Stimulated activated CD4-positive, alpha-beta T cell treated with anti-CD3 and anti-CD28 coated beads, Interleukin-4, amount 100 ng/mL, for 48 hours (primary cell): ENCODE measurements at regions not wholly inside any gene's neighbourhood (a gene's known extent, or its start where the extent isn't known, plus 50 kb on each side); places are given as distances from the start of the nearest gene placed in this dataset.
"Not testable (repeated sequence)": the region's sequence is repeated elsewhere in the genome, so short reads cannot be mapped to it uniquely, and the experiment has no call there.

Source experiments
- DNase-seq, 2 donors: peaks; one replicate each; pipeline ENCODE4 v3.0.0-alpha.2; 2020; ENCODE audit warnings: low read depth in 2 of 2

DNA sequence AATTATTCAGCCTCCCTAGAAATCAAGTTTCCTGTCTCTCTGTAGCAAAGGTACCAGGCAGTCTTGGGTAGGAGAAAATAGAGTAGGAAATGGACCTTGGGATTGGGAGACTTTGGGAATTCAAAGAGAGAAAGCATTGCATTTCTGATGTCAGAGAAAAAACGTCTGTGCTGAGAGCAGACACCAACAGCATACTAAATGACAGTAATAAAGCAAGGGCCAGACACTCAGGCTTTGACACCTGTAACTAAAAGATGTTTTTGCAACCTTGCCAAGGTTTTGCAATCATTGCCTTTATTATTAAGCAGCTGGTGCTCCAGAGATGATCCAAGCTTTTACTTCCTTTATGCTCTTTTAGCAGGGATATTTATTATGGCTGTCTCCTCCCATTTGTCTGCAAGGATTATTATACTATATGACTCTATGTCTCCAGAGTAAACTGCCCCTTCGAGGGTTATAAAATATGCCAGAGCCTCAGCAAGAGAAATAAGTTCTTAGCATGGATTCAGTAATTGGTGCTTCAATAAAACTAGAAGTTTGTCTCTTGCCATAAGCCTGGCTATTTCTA lies 85.2 kb upstream of the GRAMD1B start:
- DNase-seq: no peak

DNA sequence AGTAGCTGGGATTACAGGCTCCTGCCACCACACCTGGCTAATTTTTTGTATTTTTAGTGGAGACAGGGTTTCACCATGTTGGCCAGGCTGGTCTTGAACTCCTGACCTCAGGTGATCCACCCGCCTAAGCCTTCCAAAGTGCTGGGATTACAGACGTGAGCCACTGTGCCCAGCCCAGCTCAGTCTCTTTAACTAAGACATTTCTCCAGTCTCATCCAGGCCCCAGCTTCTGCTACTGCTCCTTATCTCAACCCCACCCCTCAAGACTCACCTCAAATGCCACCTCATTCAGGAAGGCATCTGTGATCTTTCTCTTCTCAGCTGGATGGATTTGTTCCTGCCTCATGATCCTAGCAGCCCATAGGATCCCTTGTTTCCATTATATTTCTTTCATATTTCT lies 85.9 kb upstream of the GRAMD1B start:
- DNase-seq: not testable (repeated sequence)

DNA sequence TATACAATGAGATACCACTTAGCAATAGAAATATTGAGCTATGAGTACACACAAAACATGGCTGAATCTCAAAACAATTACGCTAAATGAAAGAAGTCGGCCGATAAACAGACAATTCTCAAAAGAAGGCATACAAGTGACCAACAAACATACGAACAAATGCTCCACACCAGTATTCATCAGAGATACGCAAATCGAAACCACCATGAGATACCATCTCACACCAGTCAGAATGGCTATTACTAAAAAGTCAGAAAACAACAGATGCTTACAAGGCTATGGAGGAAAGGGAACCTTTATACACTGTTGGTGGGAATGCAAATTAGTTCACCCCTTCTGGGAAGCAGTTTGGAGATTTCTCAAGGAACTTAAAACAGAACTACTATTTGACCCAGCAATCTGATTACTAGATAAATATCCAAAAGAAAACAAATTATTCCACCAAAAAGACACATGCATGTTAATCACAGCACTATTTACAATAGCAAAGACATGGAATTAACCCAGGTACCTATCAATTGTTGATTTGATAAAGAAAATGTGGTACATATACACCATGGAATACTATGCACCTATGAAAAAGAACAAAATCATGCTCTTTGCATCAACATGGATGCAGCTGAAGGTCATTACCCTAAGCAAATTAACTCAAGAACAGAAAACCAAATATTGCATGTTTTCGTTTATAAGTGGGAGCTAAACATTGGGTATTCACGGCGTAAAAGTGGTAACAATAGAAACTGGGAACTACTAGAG lies 90.9 kb upstream of the GRAMD1B start:
- no peak for DNase-seq

DNA sequence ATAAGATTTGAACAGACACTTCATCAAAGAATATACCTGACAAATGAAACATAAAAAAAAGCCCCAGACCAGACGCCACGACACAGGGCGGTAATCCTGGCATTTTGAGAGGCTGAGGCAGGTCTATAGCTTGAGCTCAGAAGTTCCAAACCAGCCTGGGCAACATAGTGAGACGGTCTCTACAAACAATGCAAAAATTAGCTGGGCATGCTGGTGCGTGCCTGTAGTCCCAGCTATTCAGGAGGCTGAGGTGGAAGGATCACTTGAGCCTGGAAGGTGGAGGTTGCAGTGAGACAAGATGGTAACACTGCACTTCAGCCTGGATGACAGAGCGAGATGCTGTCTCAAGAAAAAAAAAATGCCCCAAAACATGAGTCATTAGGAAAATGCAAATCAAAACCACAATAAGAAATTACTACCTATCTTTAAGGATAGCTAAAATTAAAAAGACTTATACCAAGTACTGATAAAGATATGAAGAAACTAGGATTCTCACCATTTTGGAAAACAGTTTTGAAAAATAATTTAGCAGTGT lies 91.7 kb upstream of the GRAMD1B start:
- DNase-seq: no peak

DNA sequence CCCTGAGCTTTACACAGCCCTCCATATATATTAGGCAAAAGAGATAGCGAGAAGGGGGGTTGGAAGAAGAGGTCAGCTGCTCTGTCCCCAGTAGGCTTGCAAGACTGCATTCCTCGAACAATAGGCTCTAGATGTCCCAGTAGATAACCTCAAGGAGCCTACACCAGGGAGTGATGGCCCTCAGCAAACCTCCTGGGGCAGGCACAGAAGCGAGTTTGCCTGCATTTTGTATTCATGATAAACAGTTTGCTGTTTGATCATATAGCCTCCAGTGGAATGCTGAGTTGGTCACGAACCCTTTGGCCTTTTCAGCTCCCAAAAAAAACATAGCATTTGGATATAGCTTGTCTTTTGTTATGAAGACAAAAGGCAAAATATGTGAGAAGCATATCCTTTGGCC lies 95.1 kb upstream of the GRAMD1B start:
- DNase-seq: no peak

DNA sequence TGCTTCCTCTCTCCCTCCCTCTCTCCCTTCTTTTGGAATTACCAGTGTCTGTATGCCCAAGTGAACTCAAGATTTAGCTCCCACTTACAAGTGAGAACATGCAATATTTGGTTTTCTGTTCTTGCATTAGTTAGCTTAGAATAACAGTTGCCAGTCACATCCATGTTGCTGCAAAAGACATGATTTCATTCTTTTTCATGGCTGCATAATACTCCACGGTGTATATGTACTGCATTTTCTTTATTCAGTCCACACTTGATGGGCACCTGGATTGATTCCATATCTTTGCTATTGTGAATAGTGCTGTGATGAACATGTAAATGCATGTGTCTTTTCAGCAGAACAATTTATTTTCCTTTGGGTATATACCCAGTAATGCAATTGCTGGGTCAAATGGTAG lies 97.5 kb upstream of the GRAMD1B start:
- not testable (repeated sequence) for DNase-seq

DNA sequence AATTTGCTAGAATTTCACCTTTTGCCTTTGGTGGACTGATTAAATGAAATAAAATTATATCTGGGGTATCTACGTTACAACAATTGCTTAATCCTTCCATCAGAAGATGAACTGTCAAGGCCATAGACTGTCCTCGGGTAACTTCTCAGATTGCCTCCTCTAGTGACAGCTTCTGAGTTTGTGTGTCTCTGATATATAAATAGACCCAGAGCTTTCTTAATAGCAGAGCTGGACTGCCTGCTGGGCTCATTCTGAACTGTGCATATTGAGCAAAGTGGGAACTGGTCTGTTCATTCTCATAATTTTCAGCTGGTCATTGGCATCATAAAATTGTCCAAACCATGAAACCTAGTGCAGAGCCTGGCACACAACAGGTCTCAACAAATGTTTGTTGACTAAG lies 99.1 kb upstream of the GRAMD1B start:
- DNase-seq: no peak

DNA sequence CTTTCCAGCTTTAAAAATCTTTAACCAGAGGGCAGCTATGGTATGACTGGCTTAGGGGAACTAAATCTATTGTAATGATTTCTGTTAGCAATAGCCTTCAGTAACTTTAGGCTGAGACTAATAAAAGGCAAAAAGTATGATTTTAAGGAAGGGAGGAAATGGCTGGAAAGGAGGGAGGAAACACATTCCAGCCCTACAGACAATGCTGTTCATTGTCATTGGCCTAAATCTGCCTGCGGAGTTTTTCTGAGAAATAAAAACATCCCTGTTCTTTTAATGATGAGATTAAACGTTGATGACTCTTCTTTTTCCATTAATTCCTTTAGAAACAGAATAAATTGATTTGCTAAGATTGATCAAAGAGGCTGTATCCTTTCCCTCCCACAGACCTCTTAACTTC lies 99.6 kb upstream of the GRAMD1B start:
- DNase-seq: no peak

DNA sequence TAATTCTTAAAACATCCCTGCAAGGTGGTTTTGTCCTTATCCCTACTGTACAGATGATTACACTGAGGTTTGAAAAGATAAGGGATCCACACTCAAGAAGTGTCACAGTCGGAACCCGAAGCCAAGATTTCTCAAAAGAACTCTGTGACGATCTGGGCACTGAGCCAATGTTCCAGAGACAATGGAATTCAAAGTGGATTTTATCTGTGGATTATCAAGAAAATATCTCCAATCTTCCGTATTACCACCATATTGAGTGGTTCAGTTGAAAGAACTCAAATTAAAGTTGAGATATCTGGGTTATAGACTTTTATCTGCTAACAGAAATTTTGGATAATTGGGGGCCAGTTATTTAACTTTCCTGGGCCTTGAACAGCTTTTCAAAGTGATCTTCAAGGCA lies 100.0 kb upstream of the GRAMD1B start:
- DNase-seq: no peak

DNA sequence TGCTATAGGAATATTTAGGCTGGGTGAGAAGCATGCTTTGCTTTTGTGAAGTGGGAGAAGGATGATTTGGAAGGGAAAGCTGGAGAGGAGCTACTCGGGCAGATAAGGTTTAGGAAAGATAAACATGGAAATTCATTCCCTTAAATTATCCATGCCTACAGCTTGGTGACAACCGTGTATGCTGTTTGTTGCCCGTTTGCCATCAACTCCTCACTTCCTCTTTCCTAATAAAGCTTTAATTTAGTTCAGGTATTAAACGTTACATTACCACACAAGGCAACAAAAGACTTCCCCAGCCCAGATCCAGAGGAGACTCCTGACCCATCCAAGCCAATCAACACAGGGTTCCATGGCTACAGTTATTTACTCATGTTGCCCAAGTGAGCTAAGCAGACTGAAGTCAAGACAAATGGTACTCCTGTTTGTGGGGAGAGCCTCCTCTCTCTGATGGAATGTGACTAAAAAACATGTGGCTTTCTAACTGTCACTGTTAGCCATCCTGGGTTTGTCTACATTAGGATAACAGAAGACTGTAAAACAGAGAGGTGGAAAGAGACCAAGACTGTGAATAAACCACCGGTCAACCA lies 101.7 kb upstream of the GRAMD1B start:
- DNase-seq: no peak

DNA sequence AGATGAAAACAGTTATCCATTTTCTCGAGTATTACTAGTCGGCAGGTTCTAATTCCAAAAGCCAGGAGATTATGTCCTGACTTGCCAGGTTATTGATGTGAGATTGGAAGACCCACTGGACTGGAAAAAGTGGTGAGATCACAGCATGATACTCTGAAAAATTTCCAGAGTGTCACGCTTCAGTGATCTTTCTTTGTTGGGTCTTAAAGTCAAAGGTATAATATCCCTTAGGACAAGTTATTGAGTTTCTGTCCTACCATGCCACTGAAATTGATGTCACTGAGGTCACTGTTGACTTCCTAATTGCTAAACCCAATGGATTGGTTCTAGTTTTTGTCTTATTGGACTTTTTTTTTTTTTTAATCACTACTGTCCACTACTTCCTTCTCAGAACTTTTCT lies 104.5 kb upstream of the GRAMD1B start:
- DNase-seq: no peak

DNA sequence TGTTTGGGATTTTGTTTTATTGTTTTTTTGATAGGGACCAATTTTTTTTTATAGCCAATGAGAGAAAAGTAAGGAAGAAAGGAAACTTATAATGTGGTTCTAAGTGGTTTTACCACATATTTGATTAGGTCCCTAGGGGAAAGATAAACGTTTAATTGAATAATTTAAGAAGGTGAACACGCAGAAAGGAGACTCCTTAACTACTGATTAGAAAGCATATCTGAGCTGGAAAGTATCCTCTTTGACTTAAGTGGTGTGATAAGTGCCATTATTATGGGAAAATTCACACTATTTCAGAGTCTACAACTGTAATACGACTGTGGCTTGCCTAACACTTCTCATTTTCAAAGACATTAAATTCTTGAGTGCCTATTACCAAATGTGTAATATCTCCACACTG lies 106.5 kb upstream of the GRAMD1B start:
- no peak for DNase-seq

DNA sequence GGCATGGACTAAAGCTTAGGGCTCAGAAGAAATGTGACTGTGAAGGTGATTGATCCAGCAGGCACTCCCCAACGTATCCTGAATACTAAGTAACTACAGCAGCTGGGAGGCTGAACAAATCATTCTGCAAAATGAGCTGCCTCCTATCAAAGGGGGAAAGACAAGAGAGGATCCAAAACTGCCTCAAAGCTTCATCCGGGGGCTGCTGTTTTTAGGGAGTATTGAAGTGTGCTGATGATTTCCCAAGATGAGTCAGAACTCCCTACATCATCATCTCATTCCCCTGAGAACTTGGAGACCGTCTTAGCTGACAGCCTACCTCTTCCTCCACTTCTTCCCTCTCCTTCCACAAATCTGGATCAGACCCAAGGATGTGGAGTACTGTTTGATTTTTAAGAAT lies 108.4 kb upstream of the GRAMD1B start:
- no peak for DNase-seq

DNA sequence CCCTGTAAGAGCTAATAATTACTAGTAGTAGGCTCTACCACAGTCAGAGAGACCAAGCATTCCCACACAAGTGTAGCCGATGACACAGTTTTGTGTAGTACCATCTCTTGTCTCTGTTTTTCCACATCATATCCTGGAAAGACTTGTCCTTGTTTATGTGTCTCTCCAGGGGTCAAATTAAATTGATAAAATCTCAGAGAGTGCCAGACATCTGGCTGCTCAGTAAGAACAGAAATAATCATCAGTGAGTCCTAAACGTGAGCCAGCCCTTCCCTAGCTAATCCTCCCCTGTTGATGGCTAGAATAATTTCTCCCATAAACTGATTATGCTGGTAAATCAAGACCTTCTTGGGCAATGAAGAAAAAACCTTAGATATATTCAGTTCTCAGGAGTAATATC lies 111.4 kb upstream of the GRAMD1B start:
- no peak for DNase-seq

DNA sequence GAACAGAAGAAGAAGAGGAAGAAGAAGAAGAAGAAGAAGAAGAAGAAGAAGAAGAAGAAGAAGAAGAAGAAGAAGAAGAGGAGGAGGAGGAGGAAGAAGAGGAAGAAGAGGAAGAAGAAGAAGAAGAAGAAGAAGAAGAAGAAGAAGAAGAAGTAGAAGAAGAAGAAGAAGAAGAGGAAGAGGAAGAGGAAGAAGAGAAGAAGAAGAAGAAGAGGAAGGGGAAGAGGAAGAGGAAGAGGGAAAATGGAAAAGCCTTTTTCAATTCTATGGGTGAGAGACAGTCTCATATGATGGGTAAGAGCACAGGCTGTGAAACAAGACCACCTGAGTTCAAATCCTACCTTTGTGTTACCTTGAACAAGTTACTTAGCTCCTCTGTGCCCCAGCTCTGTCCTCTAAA lies 111.9 kb upstream of the GRAMD1B start:
- DNase-seq: not testable (repeated sequence)

DNA sequence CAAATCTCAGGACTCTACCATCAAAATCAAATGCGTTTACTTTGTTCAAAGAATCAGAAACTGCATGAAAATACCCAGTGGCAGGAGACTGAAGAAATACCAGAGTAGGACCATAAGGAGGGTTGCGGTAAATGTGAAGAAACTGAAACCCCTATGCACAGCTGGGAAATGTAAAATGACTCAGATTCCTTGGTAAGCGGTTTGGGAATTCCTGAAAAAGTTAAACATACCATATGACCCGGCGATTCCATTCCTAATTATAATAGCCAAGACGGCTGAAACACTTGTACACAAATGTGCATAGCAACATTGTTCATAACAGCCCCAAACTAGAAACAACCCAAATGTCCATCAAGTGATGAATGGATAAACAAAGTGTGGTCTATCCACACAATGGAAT lies 114.1 kb upstream of the GRAMD1B start:
- DNase-seq: no peak

DNA sequence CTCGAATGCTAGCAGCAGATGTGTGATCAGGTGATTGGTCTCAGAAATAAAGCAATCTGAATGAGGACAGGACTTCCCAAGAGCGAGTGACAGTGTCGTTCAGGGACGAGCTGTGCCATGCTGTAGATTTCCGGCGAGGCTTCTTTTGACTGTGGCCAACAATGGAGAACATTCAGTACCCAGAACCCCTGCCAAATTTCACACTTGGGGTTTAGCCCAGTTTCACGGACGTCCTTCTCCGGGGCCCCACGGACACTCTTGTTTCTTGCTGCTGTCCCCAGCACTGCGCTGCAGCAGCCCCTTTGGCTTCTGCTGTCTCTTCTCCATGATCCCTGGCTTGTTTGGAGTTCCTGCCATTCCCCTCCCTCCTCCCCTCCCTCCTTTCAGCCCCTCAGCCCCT lies 115.1 kb upstream of the GRAMD1B start:
- DNase-seq: no peak

DNA sequence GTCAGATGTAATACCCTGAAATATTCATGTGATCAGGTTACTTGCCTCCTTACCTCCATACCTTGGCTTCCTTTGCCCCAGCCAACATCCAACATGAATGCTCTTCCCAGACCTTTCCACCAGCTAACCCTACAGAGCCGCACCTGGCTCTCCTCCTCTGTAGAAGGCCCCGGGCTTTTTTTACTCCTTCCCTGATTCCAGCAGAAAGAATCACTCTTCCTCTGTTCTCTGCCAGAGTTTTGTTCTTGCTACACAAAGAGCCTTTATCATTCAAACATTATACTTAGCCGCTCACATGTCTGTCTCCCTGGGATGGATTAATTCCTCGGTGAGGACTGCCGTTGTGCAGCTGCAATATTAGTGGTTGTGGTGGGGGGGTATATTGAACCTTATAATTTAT lies 116.8 kb upstream of the GRAMD1B start:
- DNase-seq: no peak

DNA sequence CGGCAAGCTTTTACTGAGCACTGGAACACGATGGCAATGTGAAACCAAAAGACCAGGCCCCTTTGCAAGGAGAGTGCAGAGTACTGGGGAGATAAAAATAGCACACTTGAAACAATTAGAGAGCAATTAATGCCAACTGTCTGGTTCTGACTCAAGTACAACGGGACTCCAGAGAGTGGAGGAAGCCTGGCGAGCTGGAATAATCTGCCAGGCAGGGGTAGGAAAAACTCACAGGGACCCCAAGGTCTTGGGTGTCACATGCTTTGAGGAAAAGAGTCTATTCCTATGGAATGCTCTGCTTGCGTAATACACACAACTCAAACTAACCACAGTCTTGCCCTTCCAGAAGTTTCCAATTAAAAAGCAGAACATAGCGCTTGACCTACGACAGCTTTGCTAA lies 113.0 kb upstream of the CLMP start:
- DNase-seq: no peak

DNA sequence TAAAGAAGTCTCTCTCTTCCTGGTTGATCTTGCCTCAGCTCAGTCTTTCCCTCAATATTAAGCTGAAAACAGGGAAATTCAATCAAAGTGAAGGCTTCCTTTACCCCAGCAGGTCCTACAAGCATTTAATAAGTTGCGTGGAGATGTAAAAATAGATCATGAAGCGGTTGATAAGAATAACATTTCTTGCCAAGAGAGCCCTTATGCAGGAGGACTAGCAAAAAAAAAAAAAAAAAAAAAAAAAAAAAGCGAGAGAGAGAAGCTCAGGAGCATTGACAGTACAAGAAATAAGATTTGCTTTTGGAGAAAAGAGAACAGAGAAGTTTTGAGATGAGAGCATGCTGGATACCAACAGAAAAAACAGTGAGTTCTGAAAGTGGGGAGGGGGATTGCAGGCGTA lies 112.2 kb upstream of the CLMP start:
- no peak for DNase-seq

DNA sequence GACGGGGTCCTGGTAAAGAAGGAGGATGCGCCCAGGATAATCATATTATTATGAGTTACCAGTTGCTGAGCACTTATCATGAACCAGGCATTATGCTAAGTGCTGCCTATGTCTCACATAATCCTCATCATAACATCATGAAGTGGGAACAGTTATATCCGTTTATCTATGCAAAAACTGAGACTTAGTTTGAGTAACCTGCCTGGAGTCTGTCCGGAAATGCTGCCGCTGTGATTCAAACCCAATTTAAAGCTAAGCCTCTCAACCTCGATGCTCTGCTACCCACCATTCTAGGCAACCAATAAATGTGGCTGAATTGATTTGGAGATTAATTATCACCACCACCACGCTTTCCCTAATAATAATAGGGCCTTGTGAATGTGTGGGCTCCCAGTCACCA lies 111.5 kb upstream of the CLMP start:
- DNase-seq: no peak

DNA sequence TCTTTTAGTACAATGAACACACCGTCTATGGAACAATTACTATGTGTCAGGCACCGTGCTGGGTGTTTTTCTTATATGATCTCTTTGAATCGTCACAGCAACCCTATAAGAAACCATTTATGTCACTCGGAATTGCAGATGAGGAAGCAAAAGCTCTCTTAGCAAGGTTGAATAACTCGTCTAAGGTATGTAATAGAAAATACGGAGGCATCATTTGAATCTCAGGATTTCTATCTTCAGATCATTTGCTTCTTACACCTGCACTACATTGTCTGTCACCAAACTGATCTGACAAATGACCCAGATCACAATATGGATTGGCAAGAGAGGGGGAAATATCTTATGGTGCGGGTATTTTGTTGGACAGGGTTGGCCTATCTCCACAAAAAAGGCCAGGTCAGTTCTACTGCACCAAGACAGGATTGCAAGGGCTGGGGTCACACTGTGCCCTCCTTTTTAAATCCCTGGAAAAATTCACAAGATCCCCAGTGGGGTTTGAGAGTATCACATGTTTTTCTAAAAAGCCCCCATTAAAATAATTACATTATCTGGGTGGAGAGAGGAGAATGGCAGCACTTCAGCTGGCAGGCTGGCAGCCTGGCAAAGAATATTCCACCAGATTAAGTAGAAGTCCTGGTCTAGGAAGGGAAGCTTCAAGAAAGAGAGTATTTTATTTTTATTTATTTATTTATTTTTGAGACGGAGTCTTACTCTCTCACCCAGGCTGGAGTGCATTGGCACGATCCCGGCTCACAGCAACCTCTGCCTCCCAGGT lies 110.7 kb upstream of the CLMP start:
- DNase-seq: no peak
